NCI-H146 treated with DMSO at 0.1 percent for 48 hours (cell line): ENCODE measurements at regions not wholly inside any gene's neighbourhood (a gene's known extent, or its start where the extent isn't known, plus 50 kb on each side); places are given as distances from the start of the nearest gene placed in this dataset.

ENCODE experiments used
- DNase-seq: peaks from one replicate; lab custom pipeline; 2025; ENCODE audit not compliant: unreplicated experiment; lab: John Stamatoyannopoulos, UW

DNA sequence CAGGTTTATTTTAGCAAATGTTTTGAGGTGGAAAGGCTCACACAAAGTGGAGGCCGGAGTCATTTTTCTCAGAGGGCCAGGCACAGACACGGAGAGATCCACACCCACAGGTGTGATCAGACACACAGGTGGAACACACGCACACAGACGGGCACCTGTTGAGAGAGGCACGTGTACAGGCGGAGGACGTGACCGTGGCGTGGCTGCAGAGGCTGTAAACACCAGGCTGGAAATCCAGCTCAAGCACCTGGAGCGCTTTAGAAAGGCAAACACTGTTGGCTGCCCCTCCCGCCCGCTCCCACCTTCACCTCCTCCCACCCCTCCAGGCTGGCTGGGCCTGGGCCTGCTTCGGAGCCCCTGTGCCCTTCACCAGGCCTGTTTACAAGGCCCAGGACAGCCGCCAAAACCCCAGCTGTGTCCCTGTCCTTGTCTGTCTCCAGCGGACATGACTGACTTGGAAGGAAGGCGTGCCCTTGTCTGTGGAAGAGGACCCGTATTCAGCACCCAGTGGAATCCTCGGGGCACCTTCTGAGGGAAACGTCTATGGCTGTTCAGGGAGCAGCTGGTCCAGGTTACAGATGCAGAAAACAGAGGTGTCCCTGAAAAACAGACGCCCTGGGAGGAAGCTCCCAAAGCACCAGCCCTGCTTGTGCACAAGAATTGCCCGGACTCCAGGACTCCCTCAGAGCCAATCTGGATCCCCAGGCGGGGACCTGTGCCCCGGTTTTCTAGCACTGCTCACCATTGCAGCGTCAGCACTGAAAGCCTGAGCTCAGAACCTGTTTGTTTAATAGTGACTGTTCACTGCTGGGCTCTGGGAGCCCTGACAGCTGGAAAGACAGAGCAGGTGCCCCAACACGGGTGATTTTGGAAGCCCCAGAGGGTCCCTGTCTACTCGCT lies 134.3 kb upstream of the HAAO start:
- DNase-seq, result no peak

GRCh38 chr2:42925742-42926433 lies 133.5 kb upstream of the HAAO start:
- DNase-seq, result no peak

DNA sequence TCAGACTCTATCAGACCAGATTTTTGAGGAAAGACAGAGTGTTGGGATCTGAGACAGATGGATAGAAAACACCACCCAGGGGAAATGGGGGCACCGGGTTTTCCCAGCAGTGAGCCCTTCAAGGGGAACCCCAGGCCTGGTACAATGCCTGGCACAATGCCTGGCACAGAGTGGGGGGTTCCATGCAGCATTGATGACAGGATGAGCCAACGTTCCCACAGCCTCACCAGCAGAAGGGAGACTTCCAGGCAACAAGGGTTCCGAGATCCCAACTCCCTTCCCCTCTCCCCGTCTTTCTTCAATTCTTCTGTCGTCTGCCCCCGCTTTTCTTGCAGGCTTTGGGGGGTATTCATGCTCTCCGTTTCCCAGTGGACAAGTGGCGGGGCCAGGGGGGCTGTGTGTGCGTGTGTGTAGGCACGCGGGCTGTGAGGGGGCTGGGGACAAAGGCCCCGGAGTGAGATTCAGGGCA lies 132.1 kb upstream of the HAAO start:
- no peak for DNase-seq

GRCh38 chr2:42923580-42924417 lies 131.4 kb upstream of the HAAO start:
- no peak for DNase-seq

DNA sequence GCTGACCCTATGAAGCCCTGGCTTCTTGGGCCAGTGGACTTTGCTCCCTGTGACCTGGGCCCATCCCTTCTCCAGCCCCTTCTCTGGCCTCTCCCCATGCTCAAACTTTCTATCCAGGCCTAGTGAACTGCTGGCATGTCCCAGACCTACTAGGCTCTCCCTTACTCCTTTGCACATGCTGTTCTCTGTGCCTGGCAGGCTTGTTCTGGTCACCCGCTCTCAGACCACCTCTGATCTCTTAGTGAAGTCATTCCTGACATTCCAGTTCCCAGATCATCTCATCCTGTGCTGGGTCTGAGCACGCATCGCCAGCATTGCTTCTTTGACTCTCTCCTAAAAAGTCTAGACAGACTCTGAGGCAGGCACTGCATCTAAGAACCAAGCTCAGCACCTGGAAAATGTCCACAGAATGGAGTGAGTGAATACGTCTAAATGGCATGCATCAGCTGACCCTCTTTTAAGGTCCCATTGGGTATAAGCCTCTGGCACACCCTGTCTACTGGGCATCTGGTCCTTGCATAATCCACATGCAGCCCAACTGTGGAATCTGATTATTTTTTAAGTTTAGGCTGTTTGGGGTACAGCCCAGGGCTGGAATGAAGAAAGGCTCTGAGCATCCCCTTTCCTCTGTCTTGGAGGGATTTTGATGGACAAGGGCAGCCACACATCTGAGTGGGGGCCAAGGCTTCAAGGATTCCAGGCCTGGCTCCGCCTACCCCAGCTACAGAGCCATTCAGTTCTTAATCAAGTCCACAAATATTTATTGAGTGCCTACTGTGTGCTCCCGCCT lies 130.6 kb upstream of the HAAO start:
- no peak for DNase-seq

- no peak for DNase-seq
Measured at GRCh38 chr2:42922293-42922692, 129.9 kb upstream of the HAAO start.

- DNase-seq, result no peak
Measured at GRCh38 chr2:42921721-42922120, 129.3 kb upstream of the HAAO start.

DNA sequence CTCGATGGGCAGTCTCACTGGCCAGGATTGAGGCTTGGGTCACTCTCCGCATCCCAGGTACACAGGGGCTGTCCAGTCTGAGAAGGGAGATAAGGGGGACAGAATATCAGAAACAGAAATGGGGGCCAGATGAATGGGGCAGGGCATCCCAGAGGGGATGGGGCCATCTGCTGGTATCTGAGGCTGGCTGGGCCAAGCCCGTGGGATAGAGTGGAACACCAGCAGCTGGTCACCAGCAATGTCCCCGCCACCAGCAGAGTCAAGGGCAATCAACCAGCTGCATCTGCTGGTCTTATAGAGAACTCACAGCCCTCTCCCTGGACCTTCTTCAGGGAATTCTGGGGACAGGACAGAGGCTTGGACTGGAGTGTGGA lies 128.8 kb upstream of the HAAO start:
- no peak for DNase-seq

DNA sequence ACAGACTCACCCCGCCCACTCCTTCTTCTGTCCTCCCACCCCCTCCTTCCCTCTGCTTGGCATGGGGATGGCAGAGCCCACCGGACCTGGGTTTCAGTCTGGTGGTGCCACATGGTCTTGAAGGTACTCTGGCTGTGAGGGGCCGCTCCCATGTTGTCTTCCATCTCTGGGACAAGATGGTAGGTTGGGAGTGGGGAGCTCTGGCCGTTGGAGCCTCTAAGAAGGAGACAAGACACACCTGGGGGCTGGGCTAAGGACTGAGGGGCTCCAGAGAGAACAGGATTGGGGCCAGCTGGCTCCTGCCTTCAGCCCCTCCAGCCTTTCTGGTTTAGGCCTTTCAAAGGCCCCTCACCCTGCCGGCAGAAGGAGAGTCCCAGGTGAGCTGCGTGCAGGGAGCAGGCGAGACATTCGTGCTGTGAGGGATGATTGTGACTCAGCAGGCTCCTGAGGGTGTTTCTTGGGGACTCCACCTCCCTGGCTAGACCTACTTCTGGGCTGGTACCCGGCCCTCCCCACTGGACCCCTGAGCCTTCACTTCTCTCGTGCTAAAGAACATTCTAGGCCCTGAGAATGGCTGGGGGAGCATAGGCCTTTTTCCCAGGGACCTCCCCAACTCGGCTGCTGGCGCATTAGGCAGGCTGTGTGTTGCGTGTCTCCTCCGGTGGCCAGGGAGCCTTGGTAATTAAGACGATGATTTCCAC lies 128.2 kb upstream of the HAAO start:
- no peak for DNase-seq

DNA sequence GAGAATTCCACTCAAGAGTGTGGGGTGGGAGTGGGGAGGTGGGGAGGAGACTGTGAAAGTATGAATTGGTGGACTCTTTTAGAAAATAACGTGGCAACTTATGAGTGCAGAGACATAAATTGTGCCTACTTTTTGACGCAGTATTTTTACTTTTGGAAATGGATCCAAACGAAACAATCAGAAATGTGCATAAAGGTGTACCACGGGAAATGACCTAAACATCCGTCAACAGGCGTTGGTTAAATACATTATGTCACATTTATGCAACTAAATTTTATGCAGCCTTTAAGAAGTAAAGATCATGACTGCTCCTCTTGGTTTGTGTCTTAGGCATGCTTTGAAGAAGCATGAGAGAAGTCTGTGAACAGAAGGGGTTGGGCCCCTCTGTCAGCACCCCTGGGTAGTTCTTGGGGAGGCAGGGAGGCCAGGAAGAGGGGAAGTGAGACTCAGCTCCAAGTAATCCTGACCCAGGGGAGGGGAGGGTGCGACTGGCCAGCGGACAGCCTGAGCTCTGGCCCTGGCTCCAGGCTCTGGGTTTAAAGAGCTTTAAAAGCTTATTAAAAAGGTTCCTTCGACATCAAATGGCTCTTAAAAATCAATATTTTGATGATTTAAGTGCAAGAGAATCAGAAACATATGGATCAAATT lies 126.4 kb upstream of the HAAO start:
- DNase-seq, result no peak

DNA sequence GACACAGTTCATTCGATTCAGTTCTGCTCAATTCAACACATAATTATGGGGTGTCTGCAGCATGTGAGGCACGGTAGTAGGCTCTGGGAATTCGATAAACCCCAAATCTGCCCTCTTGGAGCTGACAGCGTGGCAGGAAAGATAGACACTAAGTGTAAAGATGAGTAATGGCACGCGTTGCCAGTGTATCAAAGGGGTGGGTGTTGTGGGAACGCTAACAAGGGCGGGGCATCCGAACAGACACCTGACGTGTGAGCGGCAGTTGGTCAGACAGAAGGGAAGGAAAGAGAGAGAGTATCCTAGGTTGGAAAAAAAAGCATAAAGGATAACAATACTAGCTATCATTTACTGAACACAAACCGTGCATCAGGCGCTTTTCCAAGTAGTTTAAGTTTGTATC lies 125.7 kb upstream of the HAAO start:
- DNase-seq, result no peak

DNA sequence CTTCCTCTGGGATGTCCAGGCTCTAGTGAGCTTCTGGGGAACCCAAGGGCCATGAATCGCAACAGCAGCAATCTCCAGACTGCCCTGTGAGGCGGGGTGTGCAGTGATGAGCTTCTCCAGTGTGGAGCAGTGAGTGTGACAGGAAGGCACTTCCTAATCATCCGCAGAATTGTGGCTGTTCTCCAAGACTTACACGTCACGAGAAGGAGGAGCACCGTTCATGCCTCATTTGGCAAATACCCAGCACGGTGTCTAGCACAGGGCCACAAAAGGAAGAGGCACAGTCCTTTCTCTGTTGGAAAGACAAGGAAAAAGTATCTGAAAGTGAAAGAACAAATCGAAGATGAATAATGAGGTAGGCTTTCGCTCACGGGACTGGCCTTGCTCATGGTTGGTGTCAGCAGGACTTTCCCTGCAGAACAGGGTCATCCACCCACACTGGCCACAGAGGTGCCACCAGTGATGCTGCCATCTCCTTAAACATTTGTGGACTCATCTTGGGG lies 125.1 kb upstream of the HAAO start:
- no peak for DNase-seq

DNA sequence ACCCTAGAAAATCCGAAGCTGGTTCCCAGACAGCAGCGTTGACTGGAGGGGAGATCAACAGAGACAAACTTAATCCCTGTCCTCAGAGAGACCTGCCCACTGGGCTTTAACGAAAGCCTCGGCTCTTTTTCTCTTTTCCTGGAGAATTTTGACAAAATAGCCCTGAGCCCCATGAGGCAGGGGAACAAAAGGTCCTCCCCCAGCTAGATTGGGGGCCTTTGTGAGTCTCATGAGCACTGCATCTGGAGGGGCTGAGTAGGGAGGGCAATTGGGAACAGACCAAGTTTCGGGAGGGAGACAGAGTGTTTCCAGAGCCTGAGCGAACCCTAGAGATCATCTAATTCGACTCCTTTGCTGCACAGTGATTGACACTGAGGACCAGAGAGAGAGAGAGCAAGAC lies 123.9 kb upstream of the HAAO start:
- no peak for DNase-seq

GRCh38 chr2:42914860-42915259 lies 122.5 kb upstream of the HAAO start:
- DNase-seq, result no peak

DNA sequence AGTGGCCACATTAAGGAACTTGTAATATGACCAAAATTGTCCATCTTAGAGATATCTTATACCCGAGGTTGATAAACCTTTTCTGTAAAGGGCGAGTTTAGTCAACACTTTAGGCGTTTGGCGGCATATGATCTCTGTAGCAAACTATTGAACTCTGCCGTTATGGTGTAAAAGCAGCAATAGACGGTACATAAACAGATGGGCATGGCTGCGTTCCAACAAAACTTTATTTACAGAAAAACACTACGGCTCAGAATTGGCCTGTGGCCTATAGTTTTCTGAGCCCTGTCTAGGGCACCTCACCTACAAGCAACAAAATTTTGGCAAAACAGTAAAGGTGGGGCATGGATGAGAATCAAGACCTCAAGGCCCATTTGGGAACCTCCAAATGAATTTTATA lies 121.9 kb upstream of the HAAO start:
- DNase-seq, result no peak

DNA sequence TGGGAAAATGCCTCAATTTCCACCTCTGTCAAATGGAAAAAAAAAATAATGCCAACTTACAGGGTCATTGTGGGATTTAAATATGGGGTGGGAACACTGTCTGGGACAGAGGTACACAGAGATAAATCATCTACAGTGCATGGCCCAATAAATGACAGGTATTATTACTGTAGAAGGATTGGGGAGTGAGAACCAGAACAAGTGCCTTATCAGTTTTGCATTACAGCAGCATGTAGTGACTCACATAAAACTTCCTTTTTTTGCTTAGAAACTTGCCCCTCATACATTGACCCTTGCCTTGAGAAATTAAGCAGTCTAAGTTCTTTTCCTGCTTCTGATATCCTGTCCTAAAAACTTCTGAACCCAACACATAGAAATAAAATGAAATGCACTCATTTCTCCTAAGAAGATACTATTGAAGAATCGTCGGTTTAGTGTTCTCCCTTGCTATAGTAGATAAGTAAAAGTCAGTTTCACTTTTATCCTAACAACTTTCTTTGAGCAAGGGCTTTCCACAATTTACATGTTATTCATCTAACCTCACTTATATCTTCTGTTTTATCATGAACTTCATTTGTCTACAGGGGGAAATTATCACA lies 121.0 kb upstream of the HAAO start:
- DNase-seq, result no peak

- DNase-seq, result no peak
Measured at GRCh38 chr2:42910645-42911405, 118.4 kb upstream of the HAAO start.

- no peak for DNase-seq
Measured at GRCh38 chr2:42909966-42910365, 117.6 kb upstream of the HAAO start.
